Peyer's patch (tissue), 4 donors: ENCODE measurements at regions not wholly inside any gene's neighbourhood (a gene's known extent, or its start where the extent isn't known, plus 50 kb on each side); places are given as distances from the start of the nearest gene placed in this dataset.
"Not testable (repeated sequence)": the region's sequence is repeated elsewhere in the genome, so short reads cannot be mapped to it uniquely, and the experiment has no call there.

ENCODE experiments used
- DNase-seq, 3 donors: peaks; one replicate each; pipeline ENCODE4 v3.0.0-alpha.2; 2017 to 2019
- H3K27ac ChIP-seq, 4 donors: fragments of 200-600 bp; sonication (generic); one replicate each; pipeline ENCODE4 v1.5.1; 2016 to 2019
- H3K27me3 ChIP-seq, 2 donors: fragments of 200-600 bp; sonication (generic); one replicate each; pipeline ENCODE4 v1.5.1; 2019
- H3K36me3 ChIP-seq, 3 donors: fragments of 200-600 bp; sonication (generic); one replicate each; pipeline ENCODE4 v1.5.1; 2016 to 2019
- H3K4me1 ChIP-seq, 4 donors: fragments of 200-600 bp; sonication (generic); one replicate each; pipeline ENCODE4 v1.5.1; 2016 to 2019
- H3K4me3 ChIP-seq, 4 donors: fragments of 200-600 bp; sonication (generic); 1 replicate in 3 of 4; 2 replicates in 1 of 4; pipeline ENCODE4 v1.5.1; 2016 to 2019; ENCODE audit warnings: mild to moderate bottlenecking in 1 of 4
- H3K9me3 ChIP-seq, 4 donors: fragments of 200-600 bp; sonication (generic); one replicate each; pipeline ENCODE4 v1.5.1; 2016 to 2019; ENCODE audit warnings: mild to moderate bottlenecking in 1 of 4
- POLR2A ChIP-seq, 2 donors: fragments of 450-650 bp; IDR thresholded peaks; one replicate each; pipeline ENCODE4 v1.5.1; 2017; ENCODE audit warnings: antibody characterized with exemption in 2 of 2, mild to moderate bottlenecking in 2 of 2, moderate library complexity in 2 of 2
- TF ChIP-seq, protein P1 (sequence below), 6 experiments: fragments of 450-650 bp in 4 of 6; fragments of 200-600 bp in 2 of 6; sonication (generic) in 1 of 6; IDR thresholded peaks; one replicate each; pipeline ENCODE4 v1.5.1; 2017 to 2019; ENCODE audit warnings: antibody characterized with exemption in 6 of 6, mild to moderate bottlenecking in 3 of 6, moderate library complexity in 1 of 6

DNA sequence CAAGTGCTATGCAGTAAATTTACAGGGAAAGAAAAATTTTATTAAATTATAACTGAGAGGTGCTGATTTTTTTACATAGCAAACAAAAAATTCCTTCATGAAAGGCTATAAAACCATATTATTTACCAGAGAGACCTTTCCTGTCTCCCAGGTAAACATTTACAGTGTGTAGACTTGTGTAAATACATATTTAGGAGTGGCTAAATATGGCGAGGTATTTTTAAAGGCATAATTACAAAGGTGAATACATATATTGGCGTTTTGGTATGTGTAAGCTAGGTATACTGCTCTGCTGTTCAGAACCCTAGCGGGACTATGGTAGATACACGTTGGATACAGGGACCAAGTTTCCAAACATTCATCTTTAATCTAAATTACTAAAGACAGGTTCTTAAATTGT is 170.6 kb upstream of the MEF2C start:
- H3K27me3 ChIP-seq, result no peaks in the 10 kb centered on the region
- no peak for TF ChIP-seq POLR2A (IDR thresholded peaks at IDR 0.05)
- TF ChIP-seq, protein P1, sequence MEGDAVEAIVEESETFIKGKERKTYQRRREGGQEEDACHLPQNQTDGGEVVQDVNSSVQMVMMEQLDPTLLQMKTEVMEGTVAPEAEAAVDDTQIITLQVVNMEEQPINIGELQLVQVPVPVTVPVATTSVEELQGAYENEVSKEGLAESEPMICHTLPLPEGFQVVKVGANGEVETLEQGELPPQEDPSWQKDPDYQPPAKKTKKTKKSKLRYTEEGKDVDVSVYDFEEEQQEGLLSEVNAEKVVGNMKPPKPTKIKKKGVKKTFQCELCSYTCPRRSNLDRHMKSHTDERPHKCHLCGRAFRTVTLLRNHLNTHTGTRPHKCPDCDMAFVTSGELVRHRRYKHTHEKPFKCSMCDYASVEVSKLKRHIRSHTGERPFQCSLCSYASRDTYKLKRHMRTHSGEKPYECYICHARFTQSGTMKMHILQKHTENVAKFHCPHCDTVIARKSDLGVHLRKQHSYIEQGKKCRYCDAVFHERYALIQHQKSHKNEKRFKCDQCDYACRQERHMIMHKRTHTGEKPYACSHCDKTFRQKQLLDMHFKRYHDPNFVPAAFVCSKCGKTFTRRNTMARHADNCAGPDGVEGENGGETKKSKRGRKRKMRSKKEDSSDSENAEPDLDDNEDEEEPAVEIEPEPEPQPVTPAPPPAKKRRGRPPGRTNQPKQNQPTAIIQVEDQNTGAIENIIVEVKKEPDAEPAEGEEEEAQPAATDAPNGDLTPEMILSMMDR (IDR thresholded peaks at IDR 0.05), result no peak
- no peak for DNase-seq
- H3K4me1 ChIP-seq, result no peaks in the 10 kb centered on the region
- peaks cover 0 to 7% (median 0%) of the 10 kb centered on the region in 4 donors for H3K9me3 ChIP-seq
- no peaks in the 10 kb centered on the region for H3K36me3 ChIP-seq
- H3K4me3 ChIP-seq, result no peak overlapping the region
- H3K27ac ChIP-seq, result no peak overlapping the region

DNA sequence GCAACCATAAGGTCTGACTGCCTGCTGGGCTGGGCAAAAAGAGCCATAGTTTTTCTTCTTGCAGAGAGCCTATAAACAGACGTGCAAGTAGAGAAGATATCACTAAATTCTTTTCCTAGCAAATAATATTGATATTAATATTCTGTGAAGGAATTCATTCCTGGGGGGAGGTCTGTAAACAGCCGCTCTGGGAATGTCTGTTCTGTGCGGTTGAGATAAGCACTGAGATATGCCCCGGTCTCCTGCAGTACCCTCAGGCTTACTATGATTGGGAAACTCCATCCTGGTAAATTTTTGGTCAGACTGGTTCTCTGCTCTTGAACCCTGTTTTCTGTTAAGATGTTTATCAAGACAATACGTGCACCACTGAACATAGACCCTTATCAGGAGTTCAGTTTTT is 167.1 kb upstream of the MEF2C start:
- not testable (repeated sequence) for H3K27me3 ChIP-seq, H3K27ac ChIP-seq, H3K4me1 ChIP-seq, H3K9me3 ChIP-seq, DNase-seq, H3K36me3 ChIP-seq, H3K4me3 ChIP-seq

DNA sequence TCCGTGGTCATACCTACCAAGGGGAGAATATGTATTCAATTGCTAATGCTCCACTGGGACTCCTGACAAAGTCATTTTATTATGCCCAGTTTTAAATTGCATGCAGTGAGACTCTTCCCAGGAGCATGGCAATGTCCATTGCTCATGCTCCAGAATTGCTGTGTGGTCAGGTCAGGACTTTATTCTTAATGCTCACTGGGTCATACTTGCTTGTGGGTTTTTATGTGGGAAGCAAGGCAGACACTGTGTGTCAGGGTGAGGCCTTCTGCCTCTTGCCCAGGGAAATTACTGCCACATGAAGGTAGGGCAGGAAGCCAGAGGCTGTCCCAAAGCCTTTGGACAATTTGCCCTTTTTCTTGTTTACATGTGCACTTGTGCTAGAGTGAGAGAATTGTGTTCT is 164.6 kb upstream of the MEF2C start:
- DNase-seq, result no peak
- no peaks in the 10 kb centered on the region for H3K4me1 ChIP-seq
- no peak overlapping the region for H3K4me3 ChIP-seq
- no peak for TF ChIP-seq POLR2A (IDR thresholded peaks at IDR 0.05)
- TF ChIP-seq, protein P1 (IDR thresholded peaks at IDR 0.05), result no peak
- no peaks in the 10 kb centered on the region for H3K27me3 ChIP-seq
- peaks cover 0 to 7% (median 0%) of the 10 kb centered on the region in 4 donors for H3K9me3 ChIP-seq
- H3K36me3 ChIP-seq, result no peaks in the 10 kb centered on the region
- no peak overlapping the region for H3K27ac ChIP-seq

DNA sequence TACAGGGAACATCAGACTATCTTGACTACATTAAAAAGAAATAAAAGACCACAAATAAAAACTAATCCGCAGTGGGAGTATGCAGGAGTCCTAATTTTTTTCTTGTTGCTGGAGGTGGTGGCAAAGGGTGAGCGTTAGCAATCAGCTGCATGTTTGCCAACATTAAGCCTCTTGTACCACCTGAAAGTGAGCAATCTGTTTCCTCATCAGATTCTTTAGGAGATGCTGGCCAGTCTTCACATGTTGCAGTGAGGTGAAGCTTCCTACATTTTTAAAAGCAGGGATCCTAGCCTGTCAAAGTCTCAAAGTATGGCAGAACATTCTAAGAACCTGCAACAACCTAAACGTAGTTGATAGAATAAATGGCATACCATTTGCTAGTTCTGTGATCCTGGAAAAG is 162.2 kb upstream of the MEF2C start:
- Histone ChIP-seq H3K36me3 (no peaks in the 10 kb centered on the region), H3K4me3 (no peak overlapping the region), H3K4me1 (no peaks in the 10 kb centered on the region), H3K27me3 (no peaks in the 10 kb centered on the region), H3K27ac (no peak overlapping the region), H3K9me3 (peaks cover 0 to 3% (median 0%) of the 10 kb centered on the region in 4 donors)
- TF ChIP-seq, protein P1 (IDR thresholded peaks at IDR 0.05), result no peak
- TF ChIP-seq POLR2A (IDR thresholded peaks at IDR 0.05), result no peak
- no peak for DNase-seq

DNA sequence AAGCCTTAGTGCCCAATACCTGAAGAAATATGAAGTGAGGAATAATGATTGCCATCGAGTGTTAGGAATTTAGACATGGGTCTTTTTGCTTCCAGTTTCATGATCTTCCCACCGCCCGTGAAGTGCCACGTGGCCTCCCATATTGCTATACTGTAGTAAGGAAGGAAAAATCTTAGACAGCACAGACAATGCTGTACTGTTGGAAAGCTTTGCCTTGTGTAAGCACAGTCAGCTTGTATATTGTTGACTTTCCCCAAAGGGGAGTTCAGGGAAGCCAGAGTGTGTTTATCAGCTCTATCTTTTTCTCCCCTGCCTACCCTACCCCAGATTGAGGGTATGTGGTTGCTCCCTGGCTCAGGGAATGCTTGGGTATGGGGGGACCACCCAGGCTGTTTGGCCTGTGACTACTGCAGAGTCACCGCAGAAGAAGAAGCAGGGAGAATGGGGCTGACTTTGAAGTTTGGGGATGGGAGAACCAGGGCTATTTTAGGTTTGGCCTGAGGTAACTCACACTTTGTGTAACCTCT is 161.8 kb upstream of the MEF2C start:
- H3K36me3 ChIP-seq, result no peaks in the 10 kb centered on the region
- no peaks in the 10 kb centered on the region for H3K4me1 ChIP-seq
- no peaks in the 10 kb centered on the region for H3K27me3 ChIP-seq
- no peak for DNase-seq
- H3K4me3 ChIP-seq, result no peak overlapping the region
- H3K9me3 ChIP-seq, result no peaks in the 10 kb centered on the region
- no peak overlapping the region for H3K27ac ChIP-seq
- no peak for TF ChIP-seq POLR2A (IDR thresholded peaks at IDR 0.05)
- TF ChIP-seq, protein P1 (IDR thresholded peaks at IDR 0.05), result no peak

DNA sequence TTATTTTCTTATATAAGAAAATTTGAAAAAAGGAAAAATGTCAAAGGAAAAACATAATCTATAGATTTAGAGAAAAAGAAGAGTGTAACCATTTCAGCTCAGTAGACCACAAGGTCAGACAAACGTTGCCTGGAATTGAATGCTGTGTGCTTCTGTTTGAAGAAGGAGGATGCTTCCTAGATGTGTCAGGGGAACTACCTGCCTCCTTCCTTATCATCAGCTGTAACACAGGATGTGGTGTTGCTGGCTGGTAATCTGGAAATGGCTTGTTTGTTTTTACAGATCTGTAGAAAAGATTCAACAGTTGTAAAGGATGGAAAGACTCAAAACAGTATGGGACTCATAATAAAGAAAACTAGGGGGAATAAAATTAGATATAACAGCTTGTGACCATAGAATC is 160.7 kb upstream of the MEF2C start:
- no peak for DNase-seq
- no peaks in the 10 kb centered on the region for H3K36me3 ChIP-seq
- no peak overlapping the region for H3K27ac ChIP-seq
- no peaks in the 10 kb centered on the region for H3K9me3 ChIP-seq
- no peak for TF ChIP-seq POLR2A (IDR thresholded peaks at IDR 0.05)
- TF ChIP-seq, protein P1 (IDR thresholded peaks at IDR 0.05), result no peak
- no peak overlapping the region for H3K4me3 ChIP-seq
- no peaks in the 10 kb centered on the region for H3K27me3 ChIP-seq
- H3K4me1 ChIP-seq, result no peaks in the 10 kb centered on the region
